ENCODE measurements at regions not wholly inside any gene's neighbourhood (a gene's known extent, or its start where the extent isn't known, plus 50 kb on each side); places are given as distances from the start of the nearest gene placed in this dataset.

DNA sequence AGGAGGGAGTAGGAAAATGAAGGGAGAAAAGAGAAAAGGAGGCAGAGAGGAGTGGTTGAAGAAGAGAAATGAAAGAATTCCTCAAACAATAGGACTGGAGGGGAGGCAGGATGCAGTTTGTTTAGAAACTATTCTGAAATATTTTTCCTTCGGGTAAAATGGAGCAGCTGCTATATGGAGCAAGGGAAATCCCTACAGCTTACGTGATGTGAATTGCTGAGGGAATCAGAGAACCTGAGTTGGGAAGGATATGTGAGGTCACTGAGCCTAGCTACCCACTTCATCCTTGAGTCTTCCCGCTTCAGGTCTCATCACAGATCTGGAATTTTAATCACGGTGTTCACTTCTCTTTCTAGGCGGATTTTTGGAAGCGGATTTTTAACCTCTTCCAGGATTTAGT is 204.3 kb downstream of the ERCC6L2 start:
- TF ChIP-seq, protein P1, sequence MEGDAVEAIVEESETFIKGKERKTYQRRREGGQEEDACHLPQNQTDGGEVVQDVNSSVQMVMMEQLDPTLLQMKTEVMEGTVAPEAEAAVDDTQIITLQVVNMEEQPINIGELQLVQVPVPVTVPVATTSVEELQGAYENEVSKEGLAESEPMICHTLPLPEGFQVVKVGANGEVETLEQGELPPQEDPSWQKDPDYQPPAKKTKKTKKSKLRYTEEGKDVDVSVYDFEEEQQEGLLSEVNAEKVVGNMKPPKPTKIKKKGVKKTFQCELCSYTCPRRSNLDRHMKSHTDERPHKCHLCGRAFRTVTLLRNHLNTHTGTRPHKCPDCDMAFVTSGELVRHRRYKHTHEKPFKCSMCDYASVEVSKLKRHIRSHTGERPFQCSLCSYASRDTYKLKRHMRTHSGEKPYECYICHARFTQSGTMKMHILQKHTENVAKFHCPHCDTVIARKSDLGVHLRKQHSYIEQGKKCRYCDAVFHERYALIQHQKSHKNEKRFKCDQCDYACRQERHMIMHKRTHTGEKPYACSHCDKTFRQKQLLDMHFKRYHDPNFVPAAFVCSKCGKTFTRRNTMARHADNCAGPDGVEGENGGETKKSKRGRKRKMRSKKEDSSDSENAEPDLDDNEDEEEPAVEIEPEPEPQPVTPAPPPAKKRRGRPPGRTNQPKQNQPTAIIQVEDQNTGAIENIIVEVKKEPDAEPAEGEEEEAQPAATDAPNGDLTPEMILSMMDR (IDR thresholded peaks at IDR 0.05) = no peak
- no peak for TF ChIP-seq POLR2A (IDR thresholded peaks at IDR 0.05)

Measured in esophagus squamous epithelium (tissue), 4 donors.